HG03139 (cell line): ENCODE measurements at regions not wholly inside any gene's neighbourhood (a gene's known extent, or its start where the extent isn't known, plus 50 kb on each side); places are given as distances from the start of the nearest gene placed in this dataset.

ENCODE experiments used
- ATAC-seq: cut with Tn5 transposase; IDR thresholded peaks from one replicate; pipeline ENCODE4 v1.9.1; 2021; ENCODE audit not compliant: unreplicated experiment

GRCh38 chr13:99893567-99893966, 78.0 kb downstream of the ZIC5 start:
- no peak for ATAC-seq

- no peak for ATAC-seq
Observed at GRCh38 chr13:99892866-99893504, 78.6 kb downstream of the ZIC5 start.

- no peak for ATAC-seq
Observed at GRCh38 chr13:99892196-99892613, 79.4 kb downstream of the ZIC5 start.

- no peak for ATAC-seq
Observed at GRCh38 chr13:99886706-99887105, 84.9 kb downstream of the ZIC5 start.

GRCh38 chr13:99884913-99885312, 86.7 kb downstream of the ZIC5 start:
- no peak for ATAC-seq

GRCh38 chr13:99883805-99884204, 87.8 kb downstream of the ZIC5 start:
- no peak for ATAC-seq

GRCh38 chr13:99878921-99879610, 92.5 kb downstream of the ZIC5 start:
- ATAC-seq: no peak

- no peak for ATAC-seq
Observed at GRCh38 chr13:99876651-99877050, 94.9 kb downstream of the ZIC5 start.

GRCh38 chr13:99875391-99875790, 96.2 kb downstream of the ZIC5 start:
- ATAC-seq: no peak

- ATAC-seq: no peak
Observed at GRCh38 chr13:99873832-99874430, 97.6 kb downstream of the ZIC5 start.

- ATAC-seq: no peak
Observed at GRCh38 chr13:99873141-99873540, 98.4 kb downstream of the ZIC5 start.

- ATAC-seq: no peak
Observed at GRCh38 chr13:99871249-99871898, 100.2 kb downstream of the ZIC5 start.

- ATAC-seq: no peak
Observed at GRCh38 chr13:99870541-99870940, 101.0 kb downstream of the ZIC5 start.

- no peak for ATAC-seq
Observed at GRCh38 chr13:99869830-99870229, 101.7 kb downstream of the ZIC5 start.

- no peak for ATAC-seq
Observed at GRCh38 chr13:99868767-99869166, 102.8 kb downstream of the ZIC5 start.

GRCh38 chr13:99867535-99868257, 103.9 kb downstream of the ZIC5 start:
- no peak for ATAC-seq

- ATAC-seq: no peak
Observed at GRCh38 chr13:99866781-99867180, 104.8 kb downstream of the ZIC5 start.

GRCh38 chr13:99865420-99865930, 106.1 kb downstream of the ZIC5 start:
- ATAC-seq: no peak

- no peak for ATAC-seq
Observed at GRCh38 chr13:99864627-99864990, 107.0 kb downstream of the ZIC5 start.

GRCh38 chr13:99863789-99864626, 107.6 kb downstream of the ZIC5 start:
- ATAC-seq: no peak
